GM12891 (cell line): ENCODE measurements at regions not wholly inside any gene's neighbourhood (a gene's known extent, or its start where the extent isn't known, plus 50 kb on each side); places are given as distances from the start of the nearest gene placed in this dataset.

Experiments
- PAX5 ChIP-seq: IDR thresholded peaks from 2 replicates; pipeline ENCODE4 v1.6.1; 2011; ENCODE audit warnings: low read length, moderate library complexity, mild to moderate bottlenecking; ENCODE audit not compliant: insufficient read depth, severe bottlenecking
- POLR2A ChIP-seq: IDR thresholded peaks from 2 replicates; pipeline ENCODE4 v1.6.1; 2011; ENCODE audit warnings: low read depth, low read length, control low read depth
- POLR2AphosphoS5 ChIP-seq: IDR thresholded peaks from 2 replicates; pipeline ENCODE4 v1.6.1; 2011; ENCODE audit warnings: low read depth, low read length, control low read depth
- SPI1 ChIP-seq: IDR thresholded peaks from 2 replicates; pipeline ENCODE4 v1.6.1; 2011; ENCODE audit warnings: low read depth, low read length, control low read depth
- TAF1 ChIP-seq: IDR thresholded peaks from 2 replicates; pipeline ENCODE4 v1.6.1; 2011; ENCODE audit warnings: low read depth, low read length, control low read depth

- no peak for TF ChIP-seq POLR2A
- TF ChIP-seq POLR2AphosphoS5: no peak
- TF ChIP-seq TAF1: no peak
- TF ChIP-seq SPI1: no peak
- no peak for TF ChIP-seq PAX5
Measured at GRCh38 chr4:101417046-101417445, 69.7 kb upstream of the PPP3CA start.
